ENCODE measurements at regions not wholly inside any gene's neighbourhood (a gene's known extent, or its start where the extent isn't known, plus 50 kb on each side); places are given as distances from the start of the nearest gene placed in this dataset.

GRCh38 chr9:12539580-12539975 lies 153.6 kb upstream of the TYRP1 start:
- no peak overlapping the region for H3K27ac ChIP-seq (ENCODE audit: insufficient read depth, low read depth, low read length)
- peaks cover 5 to 6% of the 10 kb centered on the region in 2 experiments for H3K27me3 ChIP-seq (ENCODE audit: control insufficient read depth in 2 of 2, insufficient read depth in 2 of 2, low read length in 2 of 2)
- FAIRE-seq (no peak), DNase-seq (ENCODE audit: low read depth, low spot score) (no peak)
- no peaks in the 10 kb centered on the region for H3K36me3 ChIP-seq (ENCODE audit: control insufficient read depth in 2 of 2, extremely low read depth in 1 of 2, insufficient read depth in 2 of 2, low read length in 2 of 2)
- no peak overlapping the region for H3K4me2 ChIP-seq (ENCODE audit: insufficient read depth, low read length)
- H3K4me3 ChIP-seq (replicated peaks in 1 of 3; ENCODE audit: insufficient read depth in 1 of 3, low read depth in 1 of 3, low read length in 3 of 3): no peak overlapping the region
- dilution Hi-C loops (cut with MboI; ENCODE audit: extremely low pct_ligation_motif_present, low sequenced_read_pairs) (no loop called here), intact Hi-C loops (cut with micrococcal nuclease) (no loop called here)
- TF ChIP-seq MYC (IDR thresholded peaks at IDR 0.05; ENCODE audit: low read depth, low read length) (no peak), POLR2A (IDR thresholded peaks at IDR 0.05; ENCODE audit: low read depth, low read length) (no peak), GATA2 (IDR thresholded peaks at IDR 0.05; ENCODE audit: insufficient read depth, insufficient read length, low read depth, low read length) (no peak), JUN (IDR thresholded peaks at IDR 0.05; ENCODE audit: borderline replicate concordance, insufficient read depth, insufficient read length, low read depth) (no peak), POLR2AphosphoS5 (IDR thresholded peaks at IDR 0.05; ENCODE audit: insufficient read depth, low read depth, low read length) (no peak), FOS (IDR thresholded peaks at IDR 0.05; ENCODE audit: borderline replicate concordance, insufficient read depth, low read length) (no peak), EZH2 (IDR thresholded peaks at IDR 0.05; ENCODE audit: borderline replicate concordance, low read depth, low read length, severe bottlenecking) (no peak)
- TF ChIP-seq, protein P1, sequence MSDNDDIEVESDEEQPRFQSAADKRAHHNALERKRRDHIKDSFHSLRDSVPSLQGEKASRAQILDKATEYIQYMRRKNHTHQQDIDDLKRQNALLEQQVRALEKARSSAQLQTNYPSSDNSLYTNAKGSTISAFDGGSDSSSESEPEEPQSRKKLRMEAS (IDR thresholded peaks at IDR 0.05; ENCODE audit: insufficient read depth, insufficient read length): no peak
- TF ChIP-seq, protein P2, sequence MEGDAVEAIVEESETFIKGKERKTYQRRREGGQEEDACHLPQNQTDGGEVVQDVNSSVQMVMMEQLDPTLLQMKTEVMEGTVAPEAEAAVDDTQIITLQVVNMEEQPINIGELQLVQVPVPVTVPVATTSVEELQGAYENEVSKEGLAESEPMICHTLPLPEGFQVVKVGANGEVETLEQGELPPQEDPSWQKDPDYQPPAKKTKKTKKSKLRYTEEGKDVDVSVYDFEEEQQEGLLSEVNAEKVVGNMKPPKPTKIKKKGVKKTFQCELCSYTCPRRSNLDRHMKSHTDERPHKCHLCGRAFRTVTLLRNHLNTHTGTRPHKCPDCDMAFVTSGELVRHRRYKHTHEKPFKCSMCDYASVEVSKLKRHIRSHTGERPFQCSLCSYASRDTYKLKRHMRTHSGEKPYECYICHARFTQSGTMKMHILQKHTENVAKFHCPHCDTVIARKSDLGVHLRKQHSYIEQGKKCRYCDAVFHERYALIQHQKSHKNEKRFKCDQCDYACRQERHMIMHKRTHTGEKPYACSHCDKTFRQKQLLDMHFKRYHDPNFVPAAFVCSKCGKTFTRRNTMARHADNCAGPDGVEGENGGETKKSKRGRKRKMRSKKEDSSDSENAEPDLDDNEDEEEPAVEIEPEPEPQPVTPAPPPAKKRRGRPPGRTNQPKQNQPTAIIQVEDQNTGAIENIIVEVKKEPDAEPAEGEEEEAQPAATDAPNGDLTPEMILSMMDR (IDR thresholded peaks at IDR 0.05; ENCODE audit: extremely low read depth in 1 of 2, insufficient read depth in 1 of 2, low read depth in 1 of 2, low read length in 2 of 2): no peak
- no TSS peak for BruUV-seq (replicated peaks)
- H3K9me1 ChIP-seq (replicated peaks; ENCODE audit: control insufficient read depth, extremely low read depth, insufficient read depth, low read length): peaks cover 2% of the 10 kb centered on the region
- H3K4me1 ChIP-seq (ENCODE audit: control insufficient read depth, extremely low read depth, insufficient read depth, low read length): no peaks in the 10 kb centered on the region
- H3K9ac ChIP-seq (replicated peaks; ENCODE audit: extremely low read depth, insufficient read depth, low read length): no peak overlapping the region
- H2AFZ ChIP-seq (ENCODE audit: low read depth, low read length): no peak overlapping the region
- ChIA-PET CTCF (no interaction called here), POLR2A (no interaction called here)
- H4K20me1 ChIP-seq (replicated peaks; ENCODE audit: control insufficient read depth, extremely low read depth, insufficient read depth, low read length): no peaks in the 10 kb centered on the region
- no peaks in the 10 kb centered on the region for H3K9me3 ChIP-seq (replicated peaks; ENCODE audit: control insufficient read depth, insufficient read depth, low read length)
- no peaks in the 10 kb centered on the region for H3K79me2 ChIP-seq (ENCODE audit: control insufficient read depth, insufficient read depth, low read length)
